Panc1 (cell line): ENCODE measurements at regions not wholly inside any gene's neighbourhood (a gene's known extent, or its start where the extent isn't known, plus 50 kb on each side); places are given as distances from the start of the nearest gene placed in this dataset.

Experiments used
- ATAC-seq: fragments of 200-7000 bp; cut with Tn5 transposase; 2 replicates; pipeline ENCODE4 v1.9.1; 2020; ENCODE audit warnings: mild to moderate bottlenecking, moderate library complexity
- BruUV-seq: library from RNA; stranded (reverse); fragments of 400-500 nt; replicated peaks from 2 replicates; lab custom pipeline; 2021; lab: Mats Ljungman, UMichigan
- CTCF ChIA-PET: fragments of 300-600 bp; sonication (Branson Sonifier 250); formaldehyde crosslinking; loops from one replicate; lab custom pipeline; 2022; ENCODE audit warnings: antibody characterized with exemption; lab: Charles Lee
- POLR2A ChIA-PET: fragments of 300-600 bp; sonication (Branson Sonifier 250); formaldehyde crosslinking; loops from one replicate; lab custom pipeline; 2022; ENCODE audit warnings: antibody characterized with exemption; lab: Charles Lee
- DNase-seq: peaks from one replicate; pipeline ENCODE4 v3.0.0-alpha.2; 2010; ENCODE audit warnings: low read depth, low spot score
- H3K27ac ChIP-seq: 2 replicates; pipeline ENCODE4 v1.5.1; 2011; ENCODE audit warnings: mild to moderate bottlenecking, low read length, inconsistent platforms
- H3K27me3 ChIP-seq: fragments of 200-500 bp; sonication (Bioruptor generic); 2 replicates; pipeline ENCODE4 v1.6.0; 2014; ENCODE audit warnings: low read length, inconsistent platforms; ENCODE audit not compliant: control insufficient read depth, insufficient read depth
- H3K36me3 ChIP-seq: fragments of 200-500 bp; sonication (Bioruptor generic); 2 replicates; pipeline ENCODE4 v1.5.1; 2014; ENCODE audit warnings: inconsistent platforms, mild to moderate bottlenecking, low read length, moderate library complexity; ENCODE audit not compliant: control insufficient read depth, insufficient read depth
- H3K4me1 ChIP-seq: 2 replicates; pipeline ENCODE4 v1.5.1; 2011; ENCODE audit warnings: inconsistent platforms, mild to moderate bottlenecking, low read length, moderate library complexity; ENCODE audit not compliant: control insufficient read depth, insufficient read depth
- H3K4me3 ChIP-seq, 2 experiments: 2 replicates each; pipeline ENCODE4 v1.5.1; 2011 to 2012; ENCODE audit warnings: low read depth in 2 of 2, low read length in 2 of 2, mild to moderate bottlenecking in 2 of 2, inconsistent platforms in 1 of 2, moderate library complexity in 1 of 2
- H3K9me3 ChIP-seq: fragments of 200-500 bp; sonication (Bioruptor generic); 2 replicates; pipeline ENCODE4 v1.5.1; 2014; ENCODE audit warnings: low read depth, mild to moderate bottlenecking, inconsistent platforms, low read length, moderate library complexity; ENCODE audit not compliant: control insufficient read depth, insufficient read depth
- POLR2AphosphoS5 ChIP-seq: IDR thresholded peaks from 2 replicates; pipeline ENCODE4 v1.6.1; 2012; ENCODE audit warnings: mild to moderate bottlenecking, low read depth, low read length, moderate library complexity
- SIN3A ChIP-seq: IDR thresholded peaks from 2 replicates; pipeline ENCODE4 v1.6.1; 2012; ENCODE audit warnings: low read depth, mild to moderate bottlenecking, low read length, moderate library complexity, borderline replicate concordance; ENCODE audit not compliant: insufficient read depth
- TCF7L2 ChIP-seq: IDR thresholded peaks from 2 replicates; pipeline ENCODE4 v1.6.1; 2011; ENCODE audit warnings: mild to moderate bottlenecking, low read depth, low read length, inconsistent platforms
- in situ Hi-C: cut with HindIII; loops from 2 replicates; pipeline ENCODE4 v1.10.0; 2016; ENCODE audit warnings: low sequenced_read_pairs, low pct_unique_long_range_greater_than_20kb
- intact Hi-C: fragments of 100-400 bp; cut with micrococcal nuclease; formaldehyde crosslinking; loops from one replicate; pipeline ENCODE4 v1.10.0; 2022; ENCODE audit not compliant: unreplicated experiment
- TF ChIP-seq, protein P1 (sequence below): fragments of 450-650 bp; IDR thresholded peaks from 2 replicates; pipeline ENCODE4 v1.5.1; 2017; ENCODE audit warnings: mild to moderate bottlenecking
- TF ChIP-seq, protein P2 (sequence below), 2 experiments: IDR thresholded peaks; 2 replicates each; pipeline ENCODE4 v1.6.1; 2011 to 2012; ENCODE audit warnings: low read depth in 2 of 2, control low read depth in 1 of 2, low read length in 1 of 2, mild to moderate bottlenecking in 1 of 2, moderate library complexity in 1 of 2; ENCODE audit not compliant: insufficient read depth in 1 of 2

DNA sequence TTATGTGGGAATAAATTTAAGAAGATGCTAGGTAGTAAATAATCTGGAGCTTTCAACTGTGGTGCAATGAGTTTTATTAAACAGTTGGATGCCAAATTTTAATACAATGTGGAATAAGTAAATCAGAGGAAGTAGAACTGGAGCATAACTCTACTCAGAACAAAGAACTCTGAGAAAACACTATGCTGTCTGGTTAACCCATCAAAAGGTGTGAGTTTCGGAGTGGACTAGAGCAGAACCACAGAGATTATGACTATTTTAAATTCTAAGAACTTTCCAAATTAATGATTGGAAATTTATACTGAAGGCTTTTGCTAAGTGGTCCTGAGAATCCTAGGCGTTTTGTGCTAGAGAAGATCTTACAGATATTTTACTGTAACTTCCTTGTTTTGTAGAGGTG is 132.2 kb downstream of the NTMT2 start:
- H3K4me1 ChIP-seq = no peaks in the 10 kb centered on the region
- intact Hi-C loops = no loop called here
- in situ Hi-C loops = no loop called here
- H3K27me3 ChIP-seq = no peaks in the 10 kb centered on the region
- TF ChIP-seq, protein P1, sequence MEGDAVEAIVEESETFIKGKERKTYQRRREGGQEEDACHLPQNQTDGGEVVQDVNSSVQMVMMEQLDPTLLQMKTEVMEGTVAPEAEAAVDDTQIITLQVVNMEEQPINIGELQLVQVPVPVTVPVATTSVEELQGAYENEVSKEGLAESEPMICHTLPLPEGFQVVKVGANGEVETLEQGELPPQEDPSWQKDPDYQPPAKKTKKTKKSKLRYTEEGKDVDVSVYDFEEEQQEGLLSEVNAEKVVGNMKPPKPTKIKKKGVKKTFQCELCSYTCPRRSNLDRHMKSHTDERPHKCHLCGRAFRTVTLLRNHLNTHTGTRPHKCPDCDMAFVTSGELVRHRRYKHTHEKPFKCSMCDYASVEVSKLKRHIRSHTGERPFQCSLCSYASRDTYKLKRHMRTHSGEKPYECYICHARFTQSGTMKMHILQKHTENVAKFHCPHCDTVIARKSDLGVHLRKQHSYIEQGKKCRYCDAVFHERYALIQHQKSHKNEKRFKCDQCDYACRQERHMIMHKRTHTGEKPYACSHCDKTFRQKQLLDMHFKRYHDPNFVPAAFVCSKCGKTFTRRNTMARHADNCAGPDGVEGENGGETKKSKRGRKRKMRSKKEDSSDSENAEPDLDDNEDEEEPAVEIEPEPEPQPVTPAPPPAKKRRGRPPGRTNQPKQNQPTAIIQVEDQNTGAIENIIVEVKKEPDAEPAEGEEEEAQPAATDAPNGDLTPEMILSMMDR = no peak
- TF ChIP-seq, protein P2, sequence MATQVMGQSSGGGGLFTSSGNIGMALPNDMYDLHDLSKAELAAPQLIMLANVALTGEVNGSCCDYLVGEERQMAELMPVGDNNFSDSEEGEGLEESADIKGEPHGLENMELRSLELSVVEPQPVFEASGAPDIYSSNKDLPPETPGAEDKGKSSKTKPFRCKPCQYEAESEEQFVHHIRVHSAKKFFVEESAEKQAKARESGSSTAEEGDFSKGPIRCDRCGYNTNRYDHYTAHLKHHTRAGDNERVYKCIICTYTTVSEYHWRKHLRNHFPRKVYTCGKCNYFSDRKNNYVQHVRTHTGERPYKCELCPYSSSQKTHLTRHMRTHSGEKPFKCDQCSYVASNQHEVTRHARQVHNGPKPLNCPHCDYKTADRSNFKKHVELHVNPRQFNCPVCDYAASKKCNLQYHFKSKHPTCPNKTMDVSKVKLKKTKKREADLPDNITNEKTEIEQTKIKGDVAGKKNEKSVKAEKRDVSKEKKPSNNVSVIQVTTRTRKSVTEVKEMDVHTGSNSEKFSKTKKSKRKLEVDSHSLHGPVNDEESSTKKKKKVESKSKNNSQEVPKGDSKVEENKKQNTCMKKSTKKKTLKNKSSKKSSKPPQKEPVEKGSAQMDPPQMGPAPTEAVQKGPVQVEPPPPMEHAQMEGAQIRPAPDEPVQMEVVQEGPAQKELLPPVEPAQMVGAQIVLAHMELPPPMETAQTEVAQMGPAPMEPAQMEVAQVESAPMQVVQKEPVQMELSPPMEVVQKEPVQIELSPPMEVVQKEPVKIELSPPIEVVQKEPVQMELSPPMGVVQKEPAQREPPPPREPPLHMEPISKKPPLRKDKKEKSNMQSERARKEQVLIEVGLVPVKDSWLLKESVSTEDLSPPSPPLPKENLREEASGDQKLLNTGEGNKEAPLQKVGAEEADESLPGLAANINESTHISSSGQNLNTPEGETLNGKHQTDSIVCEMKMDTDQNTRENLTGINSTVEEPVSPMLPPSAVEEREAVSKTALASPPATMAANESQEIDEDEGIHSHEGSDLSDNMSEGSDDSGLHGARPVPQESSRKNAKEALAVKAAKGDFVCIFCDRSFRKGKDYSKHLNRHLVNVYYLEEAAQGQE (IDR thresholded peaks at IDR 0.05; ENCODE audit: insufficient read depth in 1 of 2, low read depth in 2 of 2, low read length in 1 of 2) = no peak
- TF ChIP-seq TCF7L2 = no peak
- TF ChIP-seq POLR2AphosphoS5 = no peak
- no peak for TF ChIP-seq SIN3A
- no peaks in the 10 kb centered on the region for H3K36me3 ChIP-seq
- H3K27ac ChIP-seq = no peak overlapping the region
- H3K4me3 ChIP-seq = no peak overlapping the region
- no TSS peak for BruUV-seq
- H3K9me3 ChIP-seq = no peaks in the 10 kb centered on the region
- ChIA-PET POLR2A (no interaction called here), CTCF (no interaction called here)
- ATAC-seq (no peak), DNase-seq (no peak)

DNA sequence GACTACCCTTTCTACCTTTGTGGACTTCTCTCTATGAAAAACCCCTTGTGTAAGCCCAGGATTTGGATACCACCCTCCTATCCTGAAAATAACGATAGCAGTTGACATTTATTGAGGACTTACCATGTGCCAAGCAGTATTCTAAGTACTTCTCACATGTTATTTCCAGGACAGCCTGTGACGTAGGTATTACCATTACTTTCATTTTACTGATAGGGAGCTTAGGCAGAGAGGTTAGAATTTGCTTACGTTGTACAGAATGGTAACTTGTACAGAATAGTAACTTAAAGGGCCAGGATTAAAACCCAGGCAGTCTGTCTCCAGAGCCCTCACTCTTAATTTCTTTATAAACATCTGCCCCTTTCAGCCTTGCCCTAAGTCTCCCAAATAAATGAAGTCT is 138.3 kb downstream of the NTMT2 start:
- BruUV-seq = no TSS peak
- Histone ChIP-seq H3K27ac (no peak overlapping the region), H3K27me3 (no peaks in the 10 kb centered on the region), H3K4me3 (no peak overlapping the region), H3K9me3 (no peaks in the 10 kb centered on the region), H3K36me3 (no peaks in the 10 kb centered on the region), H3K4me1 (no peaks in the 10 kb centered on the region)
- POLR2A ChIA-PET = no interaction called here
- TF ChIP-seq SIN3A (no peak), POLR2AphosphoS5 (no peak)
- TF ChIP-seq, protein P1 = no peak
- no peak for DNase-seq
- no peak for ATAC-seq
- in situ Hi-C loops = no loop called here
- CTCF ChIA-PET = no interaction called here
- intact Hi-C loops = no loop called here
